Frontal cortex (tissue), 3 donors: ENCODE measurements at regions not wholly inside any gene's neighbourhood (a gene's known extent, or its start where the extent isn't known, plus 50 kb on each side); places are given as distances from the start of the nearest gene placed in this dataset.
A peak's percentile ranks its signal among the peaks of the same experiment; 100 is the strongest.

Experiments used
- DNase-seq, 2 donors: peaks; one replicate each; pipeline ENCODE4 v3.0.0; 2012; ENCODE audit warnings: low spot score in 2 of 2
- FAIRE-seq: peaks from 2 replicates; lab custom pipeline; 2012; peaks lifted over from hg19 to GRCh38; lab: Jason Lieb, UNC
- donor health status: control.
- donor health status: control.
- donor health status: control.

GRCh38 chr9:93900971-93901861, 53.9 kb downstream of the BARX1 start:
- DNase-seq (no peak), FAIRE-seq (no peak)

GRCh38 chr9:93900436-93900819, 54.7 kb downstream of the BARX1 start:
- FAIRE-seq (no peak), DNase-seq (no peak)

- no peak for DNase-seq
- FAIRE-seq = no peak
Observed at GRCh38 chr9:93899609-93900435, 55.3 kb downstream of the BARX1 start.

- FAIRE-seq (no peak), DNase-seq (peak in 1 of 2 donors; percentile 4)
Observed at GRCh38 chr9:93898502-93899426, 56.4 kb downstream of the BARX1 start.

GRCh38 chr9:93898026-93898425, 57.1 kb downstream of the BARX1 start:
- DNase-seq (peak in 1 of 2 donors; percentile 5), FAIRE-seq (no peak)

GRCh38 chr9:93897075-93897970, 57.8 kb downstream of the BARX1 start:
- no peak for FAIRE-seq

GRCh38 chr9:93896496-93897033, 58.6 kb downstream of the BARX1 start:
- no peak for FAIRE-seq
- no peak for DNase-seq

More at GRCh38 chr9:93897075-93897970, 57.8 kb downstream of the BARX1 start:
- peak in 1 of 2 donors; percentile 8 for DNase-seq

- no peak for FAIRE-seq
- DNase-seq = no peak
Observed at GRCh38 chr9:93896093-93896492, 59.1 kb downstream of the BARX1 start.

GRCh38 chr9:93895535-93895934, 59.6 kb downstream of the BARX1 start:
- no peak for DNase-seq

GRCh38 chr9:93894691-93895079, 60.5 kb downstream of the BARX1 start:
- FAIRE-seq (no peak), DNase-seq (no peak)

More at GRCh38 chr9:93895535-93895934, 59.6 kb downstream of the BARX1 start:
- no peak for FAIRE-seq

GRCh38 chr9:93893899-93894690, 61.1 kb downstream of the BARX1 start:
- no peak for FAIRE-seq
- no peak for DNase-seq

- no peak for FAIRE-seq
Observed at GRCh38 chr9:93893194-93893593, 62.0 kb downstream of the BARX1 start.

GRCh38 chr9:93892748-93893147, 62.4 kb downstream of the BARX1 start:
- FAIRE-seq = no peak
- no peak for DNase-seq

More at GRCh38 chr9:93893194-93893593, 62.0 kb downstream of the BARX1 start:
- DNase-seq = no peak

GRCh38 chr9:93891549-93892310, 63.4 kb downstream of the BARX1 start:
- FAIRE-seq = no peak
- DNase-seq = no peak

GRCh38 chr9:93891050-93891449, 64.1 kb downstream of the BARX1 start:
- DNase-seq = no peak
- no peak for FAIRE-seq

GRCh38 chr9:93890436-93890935, 64.7 kb downstream of the BARX1 start:
- DNase-seq (no peak), FAIRE-seq (no peak)

- no peak for FAIRE-seq
- DNase-seq = no peak
Observed at GRCh38 chr9:93886911-93887310, 68.2 kb downstream of the BARX1 start.
